Endothelial cell of umbilical vein (primary cell): ENCODE measurements at regions not wholly inside any gene's neighbourhood (a gene's known extent, or its start where the extent isn't known, plus 50 kb on each side); places are given as distances from the start of the nearest gene placed in this dataset.

Experiments
- BruUV-seq: library from RNA; stranded (reverse); fragments of 400-500 nt; replicated peaks from 2 replicates; lab custom pipeline; 2021; lab: Mats Ljungman, UMichigan
- CTCF ChIA-PET: fragments of 300-600, 350-600 bp; sonication (Branson Sonifier 250); formaldehyde crosslinking; loops from one replicate; lab custom pipeline; 2021; ENCODE audit warnings: antibody characterized with exemption, inconsistent platforms; lab: Charles Lee
- POLR2A ChIA-PET: fragments of 300-600, 350-600 bp; sonication (Branson Sonifier 250); formaldehyde crosslinking; loops from one replicate; lab custom pipeline; 2021; ENCODE audit warnings: antibody characterized with exemption, inconsistent platforms; lab: Charles Lee
- DNase-seq: peaks from one replicate; pipeline ENCODE4 v3.0.0-alpha.2; 2011; ENCODE audit warnings: low read depth, low spot score
- FAIRE-seq: peaks from 2 replicates; lab custom pipeline; 2011; peaks lifted over from hg19 to GRCh38; lab: Jason Lieb, UNC
- H2AFZ ChIP-seq: 2 replicates; pipeline ENCODE4 v1.6.0; 2012; ENCODE audit warnings: low read depth, low read length, control low read depth, inconsistent platforms
- H3K27ac ChIP-seq: 2 replicates; pipeline ENCODE4 v1.5.1; 2011; ENCODE audit warnings: low read depth, mild to moderate bottlenecking, control low read depth, low read length, moderate library complexity; ENCODE audit not compliant: insufficient read depth
- H3K27me3 ChIP-seq, 2 experiments: 2 replicates each; pipeline versions ENCODE4 v1.6.0 to v1.6.1; 2011; ENCODE audit warnings: low read length in 2 of 2, mixed read lengths in 1 of 2; ENCODE audit not compliant: control insufficient read depth in 2 of 2, insufficient read depth in 2 of 2
- H3K36me3 ChIP-seq, 2 experiments: 2 replicates in 1 of 2; 3 replicates in 1 of 2; pipeline ENCODE4 v1.5.1; 2011; ENCODE audit warnings: low read length in 2 of 2, mild to moderate bottlenecking in 1 of 2, moderate library complexity in 1 of 2; ENCODE audit not compliant: control insufficient read depth in 2 of 2, insufficient read depth in 2 of 2; ENCODE audit errors: extremely low read depth in 1 of 2
- H3K4me1 ChIP-seq: 3 replicates; pipeline ENCODE4 v1.5.1; 2011; ENCODE audit warnings: mild to moderate bottlenecking, low read length; ENCODE audit not compliant: control insufficient read depth, insufficient read depth; ENCODE audit errors: extremely low read depth
- H3K4me2 ChIP-seq: 2 replicates; pipeline ENCODE4 v1.6.1; 2011; ENCODE audit warnings: low read length, control low read depth, mixed read lengths; ENCODE audit not compliant: insufficient read depth
- H3K4me3 ChIP-seq, 3 experiments: fragments of 200-600 bp in 1 of 3; sonication (generic), shearing (Covaris generic) in 1 of 3; replicated peaks in 1 of 3; 2 replicates each; pipeline ENCODE4 v1.5.1; 2011 to 2016; ENCODE audit warnings: control low read depth in 3 of 3, low read length in 3 of 3, mild to moderate bottlenecking in 2 of 3, inconsistent platforms in 1 of 3, low read depth in 1 of 3, moderate library complexity in 1 of 3; ENCODE audit not compliant: insufficient read depth in 1 of 3
- H3K79me2 ChIP-seq: 2 replicates; pipeline ENCODE4 v1.6.0; 2012; ENCODE audit warnings: low read length, inconsistent platforms; ENCODE audit not compliant: control insufficient read depth, insufficient read depth
- H3K9ac ChIP-seq: replicated peaks from 2 replicates; pipeline ENCODE3; 2011; ENCODE audit warnings: low read length, control low read depth; ENCODE audit not compliant: insufficient read depth; ENCODE audit errors: extremely low read depth
- H3K9me1 ChIP-seq: replicated peaks from 3 replicates; pipeline ENCODE4 v1.6.0; 2011; ENCODE audit warnings: mild to moderate bottlenecking, low read length; ENCODE audit not compliant: control insufficient read depth, insufficient read depth; ENCODE audit errors: extremely low read depth
- H3K9me3 ChIP-seq: replicated peaks from 2 replicates; pipeline ENCODE4 v1.5.1; 2012; ENCODE audit warnings: low read length, inconsistent platforms; ENCODE audit not compliant: control insufficient read depth, insufficient read depth
- H4K20me1 ChIP-seq: replicated peaks from 2 replicates; pipeline ENCODE3; 2011; ENCODE audit warnings: mild to moderate bottlenecking, low read length; ENCODE audit not compliant: control insufficient read depth, insufficient read depth; ENCODE audit errors: extremely low read depth
- CTCF ChIP-seq, 2 donors: IDR thresholded peaks; 1 replicate in 1 of 2; 2 replicates in 1 of 2; pipeline ENCODE4 v1.5.1; 2011; ENCODE audit warnings: low read length in 2 of 2, mild to moderate bottlenecking in 2 of 2, moderate library complexity in 2 of 2, control low read depth in 1 of 2, inconsistent platforms in 1 of 2, low read depth in 1 of 2; ENCODE audit not compliant: insufficient read depth in 1 of 2; ENCODE audit errors: extremely low read depth in 1 of 2
- EZH2 ChIP-seq: IDR thresholded peaks from 2 replicates; pipeline ENCODE4 v1.6.1; 2012; ENCODE audit warnings: borderline replicate concordance, low read depth, mild to moderate bottlenecking, moderate library complexity, low read length, inconsistent platforms; ENCODE audit not compliant: severe bottlenecking
- FOS ChIP-seq: IDR thresholded peaks from 2 replicates; pipeline ENCODE4 v1.6.1; 2011; ENCODE audit warnings: mild to moderate bottlenecking, low read length, moderate library complexity, borderline replicate concordance; ENCODE audit not compliant: insufficient read depth
- GATA2 ChIP-seq: IDR thresholded peaks from 2 replicates; pipeline ENCODE4 v1.7.0; 2011; ENCODE audit warnings: low read depth, mild to moderate bottlenecking, moderate library complexity, mixed read lengths, low read length; ENCODE audit not compliant: insufficient read length, insufficient read depth
- JUN ChIP-seq: IDR thresholded peaks from 2 replicates; pipeline ENCODE4 v1.6.1; 2011; ENCODE audit warnings: borderline replicate concordance, low read depth; ENCODE audit not compliant: insufficient read length, insufficient read depth
- MAX ChIP-seq: IDR thresholded peaks from 2 replicates; pipeline ENCODE4 v1.6.1; 2011; ENCODE audit not compliant: insufficient read depth, insufficient read length
- MYC ChIP-seq: IDR thresholded peaks from one replicate; pipeline ENCODE4 v1.6.1; 2011; ENCODE audit warnings: mild to moderate bottlenecking, low read depth, low read length
- POLR2A ChIP-seq: IDR thresholded peaks from 2 replicates; pipeline ENCODE4 v1.6.1; 2012; ENCODE audit warnings: low read depth, mild to moderate bottlenecking, control low read depth, low read length
- POLR2AphosphoS5 ChIP-seq: IDR thresholded peaks from 2 replicates; pipeline ENCODE4 v1.6.1; 2012; ENCODE audit warnings: low read depth, mild to moderate bottlenecking, control low read depth, low read length, moderate library complexity; ENCODE audit not compliant: insufficient read depth
- dilution Hi-C: fragments of 300-500 bp; cut with MboI; formaldehyde crosslinking; loops from one replicate; pipeline ENCODE4 v1.15.0; 2019; ENCODE audit warnings: low sequenced_read_pairs; ENCODE audit not compliant: extremely low pct_ligation_motif_present
- intact Hi-C: fragments of 100-400 bp; cut with micrococcal nuclease; formaldehyde crosslinking; loops from one replicate; pipeline ENCODE4 v1.10.0; 2022

GRCh38 chr1:208533746-208534598 lies 289.8 kb upstream of the PLXNA2 start:
- dilution Hi-C loops, result no loop called here
- H3K9me3 ChIP-seq, result no peaks in the 10 kb centered on the region
- H3K9me1 ChIP-seq, result no peaks in the 10 kb centered on the region
- no peak for DNase-seq
- no peak overlapping the region for H2AFZ ChIP-seq
- no peaks in the 10 kb centered on the region for H3K4me1 ChIP-seq
- H4K20me1 ChIP-seq, result no peaks in the 10 kb centered on the region
- H3K4me2 ChIP-seq, result no peak overlapping the region
- peaks cover 0 to 2% of the 10 kb centered on the region in 2 experiments for H3K27me3 ChIP-seq
- no peaks in the 10 kb centered on the region for H3K79me2 ChIP-seq
- FAIRE-seq, result no peak
- no peaks in the 10 kb centered on the region for H3K36me3 ChIP-seq
- CTCF ChIA-PET, result interaction anchor here (0.7 kb wide), 1 partner anchor 673 kb away, joined by 3 read pairs; no protein-coding TSS in a partner anchor
- POLR2A ChIA-PET, result no interaction called here
- BruUV-seq, result no TSS peak
- TF ChIP-seq POLR2AphosphoS5 (no peak), MAX (no peak), EZH2 (no peak), GATA2 (no peak), MYC (no peak), POLR2A (no peak), CTCF (IDR thresholded peaks at IDR 0.05; ENCODE audit: extremely low read depth in 1 of 2, insufficient read depth in 1 of 2, low read depth in 1 of 2, low read length in 2 of 2) (no peak), FOS (no peak), JUN (no peak)
- intact Hi-C loops, result no loop called here
- no peak overlapping the region for H3K4me3 ChIP-seq
- no peak overlapping the region for H3K9ac ChIP-seq
- no peak overlapping the region for H3K27ac ChIP-seq
